ENCODE measurements at regions not wholly inside any gene's neighbourhood (a gene's known extent, or its start where the extent isn't known, plus 50 kb on each side); places are given as distances from the start of the nearest gene placed in this dataset.

DNA sequence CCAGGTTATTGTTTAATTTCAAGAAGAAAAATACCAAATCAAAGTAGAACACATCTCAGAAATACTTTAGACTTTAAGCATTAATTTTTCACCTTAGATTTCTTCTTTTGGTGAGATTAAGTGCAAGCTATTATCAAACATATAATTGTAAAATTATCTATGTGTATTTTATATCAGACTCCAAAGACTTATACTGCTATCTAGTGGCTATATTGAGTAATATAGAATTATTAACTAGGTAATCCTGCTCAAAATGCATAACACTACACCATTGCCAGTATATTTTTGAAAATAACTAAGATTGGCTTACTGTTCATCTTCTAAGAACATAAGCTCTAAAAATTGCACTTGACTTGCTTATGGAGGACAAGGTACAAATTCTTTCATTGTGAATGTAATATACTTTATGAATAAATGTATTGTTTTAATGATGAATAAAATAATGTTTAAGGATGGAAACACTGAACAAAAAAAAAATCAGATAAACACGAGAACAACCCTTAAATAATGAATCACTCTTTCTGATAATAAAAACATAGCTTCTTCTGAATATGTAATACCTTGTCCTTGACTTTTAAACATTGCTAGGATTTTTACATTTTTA is 86.7 kb upstream of the GNAI1 start:
- Histone ChIP-seq H3K27me3 (no peaks in the 10 kb centered on the region), H3K4me3 (no peak overlapping the region), H3K4me1 (no peaks in the 10 kb centered on the region), H3K27ac (no peak overlapping the region), H3K36me3 (no peaks in the 10 kb centered on the region), H3K9me3 (no peaks in the 10 kb centered on the region)
- TF ChIP-seq CTCF (IDR thresholded peaks at IDR 0.05) (peak in 2 of 6 experiments; percentile 12 to 37), POLR2A (IDR thresholded peaks at IDR 0.05) (no peak)
- no peak for DNase-seq
- intact Hi-C loops (cut with DNase I), result no loop called here
- WGBS, 2 donors, result 34 to 47% methylated on average over 1 of the region's 1 CpG

DNA sequence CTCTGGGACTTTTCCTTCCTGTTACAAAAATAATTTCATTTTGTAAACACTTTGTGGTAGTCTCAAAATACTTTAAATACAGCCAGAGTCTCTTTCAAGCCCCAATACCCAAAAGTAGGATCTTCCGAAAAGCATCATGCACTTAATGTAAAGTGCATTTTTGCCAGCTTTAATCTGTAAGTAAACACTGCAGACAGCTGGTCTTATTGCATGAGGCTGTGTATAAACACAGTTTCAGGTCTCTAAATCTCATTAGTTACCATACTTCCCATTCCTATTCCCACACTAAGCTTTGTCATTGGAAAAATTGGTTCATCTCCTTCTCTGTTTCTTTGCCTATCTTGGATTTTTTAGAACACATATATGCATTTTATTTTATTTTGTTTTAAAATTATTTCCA is 87.6 kb upstream of the GNAI1 start:
- 41 to 67% methylated on average over 1 of the region's 1 CpG for WGBS, 2 donors
- H3K9me3 ChIP-seq, result no peaks in the 10 kb centered on the region
- no peaks in the 10 kb centered on the region for H3K4me1 ChIP-seq
- no peaks in the 10 kb centered on the region for H3K27me3 ChIP-seq
- no peak overlapping the region for H3K27ac ChIP-seq
- TF ChIP-seq CTCF (IDR thresholded peaks at IDR 0.05) (no peak), POLR2A (IDR thresholded peaks at IDR 0.05) (no peak)
- intact Hi-C loops (cut with DNase I), result no loop called here
- no peak overlapping the region for H3K4me3 ChIP-seq
- H3K36me3 ChIP-seq, result no peaks in the 10 kb centered on the region
- DNase-seq, result no peak

GRCh38 chr7:80044796-80045195 is 89.8 kb upstream of the GNAI1 start:
- WGBS, 2 donors, result 78 to 88% methylated on average over 3 to 4 of the region's 4 CpGs
- intact Hi-C loops (cut with DNase I), result no loop called here
- H3K4me1 ChIP-seq, result no peaks in the 10 kb centered on the region
- H3K27me3 ChIP-seq, result no peaks in the 10 kb centered on the region
- DNase-seq, result no peak
- no peak overlapping the region for H3K4me3 ChIP-seq
- no peaks in the 10 kb centered on the region for H3K9me3 ChIP-seq
- no peak overlapping the region for H3K27ac ChIP-seq
- H3K36me3 ChIP-seq, result no peaks in the 10 kb centered on the region
- no peak for TF ChIP-seq POLR2A (IDR thresholded peaks at IDR 0.05)
- TF ChIP-seq CTCF (IDR thresholded peaks at IDR 0.05), result no peak

- Histone ChIP-seq H3K27ac (no peak overlapping the region), H3K4me1 (no peaks in the 10 kb centered on the region), H3K4me3 (no peak overlapping the region), H3K9me3 (no peaks in the 10 kb centered on the region), H3K27me3 (no peaks in the 10 kb centered on the region), H3K36me3 (no peaks in the 10 kb centered on the region)
- no peak for DNase-seq
- no peak for TF ChIP-seq CTCF (IDR thresholded peaks at IDR 0.05)
- no peak for TF ChIP-seq POLR2A (IDR thresholded peaks at IDR 0.05)
- WGBS, 2 donors, result 73 to 76% methylated on average over 3 of the region's 3 CpGs
- intact Hi-C loops (cut with DNase I), result no loop called here
These were observed 93.9 kb upstream of the GNAI1 start for GRCh38 chr7:80040752-80041151.

DNA sequence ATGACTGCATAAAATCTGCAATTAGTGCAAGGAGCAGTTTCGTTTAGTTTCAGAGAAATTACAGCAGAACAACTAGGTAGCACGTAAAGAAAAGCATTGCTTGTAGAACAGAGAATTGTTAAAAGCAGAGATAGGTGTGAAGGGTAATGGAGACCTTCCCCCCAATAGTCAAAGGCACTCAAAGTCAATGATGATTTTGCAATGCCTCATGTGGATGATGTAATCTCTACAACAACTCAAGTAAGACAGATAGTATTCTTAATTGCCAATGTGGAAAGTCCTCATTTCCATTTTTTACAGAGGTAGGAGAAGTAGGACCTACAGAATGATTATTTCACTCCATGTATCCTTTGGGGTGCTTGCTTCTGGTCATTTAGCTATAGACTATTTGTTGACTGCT is 94.3 kb upstream of the GNAI1 start:
- no peak overlapping the region for H3K27ac ChIP-seq
- no peaks in the 10 kb centered on the region for H3K4me1 ChIP-seq
- no peaks in the 10 kb centered on the region for H3K36me3 ChIP-seq
- H3K9me3 ChIP-seq, result no peaks in the 10 kb centered on the region
- no peak overlapping the region for H3K4me3 ChIP-seq
- WGBS, 2 donors, result 79 to 80% methylated on average over 2 of the region's 2 CpGs
- H3K27me3 ChIP-seq, result no peaks in the 10 kb centered on the region
- intact Hi-C loops (cut with DNase I), result no loop called here
- no peak for TF ChIP-seq POLR2A (IDR thresholded peaks at IDR 0.05)
- no peak for TF ChIP-seq CTCF (IDR thresholded peaks at IDR 0.05)
- DNase-seq, result no peak
